H1 (cell line): ENCODE measurements at regions not wholly inside any gene's neighbourhood (a gene's known extent, or its start where the extent isn't known, plus 50 kb on each side); places are given as distances from the start of the nearest gene placed in this dataset.

ENCODE experiments used
- POU5F1 ChIP-seq: IDR thresholded peaks from 2 replicates; pipeline ENCODE4 v1.6.1; 2011; ENCODE audit warnings: low read depth, mild to moderate bottlenecking, low read length, moderate library complexity
- RFX5 ChIP-seq: IDR thresholded peaks from 2 replicates; pipeline ENCODE4 v1.6.1; 2011; ENCODE audit warnings: low read depth, low read length, improper control_type of control experiment, borderline replicate concordance
- SIN3A ChIP-seq, 2 experiments: IDR thresholded peaks in 1 of 2; conservative IDR thresholded peaks in 1 of 2; 2 replicates each; pipeline ENCODE4 v1.6.1; 2011 to 2012; ENCODE audit warnings: low read length in 2 of 2, improper control_type of control experiment in 1 of 2, low read depth in 1 of 2, mild to moderate bottlenecking in 1 of 2
- SRF ChIP-seq: IDR thresholded peaks from 2 replicates; pipeline ENCODE4 v1.6.1; 2011; ENCODE audit warnings: mild to moderate bottlenecking, low read depth, low read length, moderate library complexity
- TF ChIP-seq, protein P1 (sequence below): IDR thresholded peaks from 2 replicates; pipeline ENCODE4 v1.6.1; 2011; ENCODE audit warnings: low read depth, mild to moderate bottlenecking, low read length; ENCODE audit not compliant: insufficient read depth

DNA sequence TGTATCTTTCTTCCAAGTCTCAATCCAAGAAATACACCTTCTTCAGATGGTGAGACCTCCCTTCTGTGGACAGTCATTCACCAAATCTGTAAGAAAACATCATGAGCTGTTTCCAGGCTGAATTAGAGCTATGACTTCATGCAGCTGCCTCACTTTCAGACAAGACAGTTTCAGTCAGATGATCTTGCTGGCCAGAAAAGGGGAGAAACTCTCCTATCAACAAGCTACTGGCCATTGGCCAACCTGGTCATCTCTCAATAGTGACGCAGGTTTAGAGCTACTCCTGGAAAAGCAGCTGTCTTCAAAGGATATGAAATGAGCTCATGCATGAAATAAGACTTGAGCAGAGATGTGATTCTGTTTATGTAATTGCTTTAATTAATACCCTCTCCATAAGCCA is 69.6 kb upstream of the NDP start (continued):
- TF ChIP-seq RFX5 (no peak), POU5F1 (no peak), SRF (no peak), SIN3A (conservative IDR thresholded peaks at IDR 0.05 in 1 of 2, IDR thresholded peaks at IDR 0.05 in 1 of 2; ENCODE audit: low read depth in 1 of 2, low read length in 2 of 2) (no peak)
- TF ChIP-seq, protein P1, sequence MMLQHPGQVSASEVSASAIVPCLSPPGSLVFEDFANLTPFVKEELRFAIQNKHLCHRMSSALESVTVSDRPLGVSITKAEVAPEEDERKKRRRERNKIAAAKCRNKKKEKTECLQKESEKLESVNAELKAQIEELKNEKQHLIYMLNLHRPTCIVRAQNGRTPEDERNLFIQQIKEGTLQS, result no peak
